GM21447 (cell line): ENCODE measurements at regions not wholly inside any gene's neighbourhood (a gene's known extent, or its start where the extent isn't known, plus 50 kb on each side); places are given as distances from the start of the nearest gene placed in this dataset.

Experiments used
- ATAC-seq: cut with Tn5 transposase; IDR thresholded peaks from one replicate; pipeline ENCODE4 v1.9.1; 2021; ENCODE audit not compliant: unreplicated experiment

DNA sequence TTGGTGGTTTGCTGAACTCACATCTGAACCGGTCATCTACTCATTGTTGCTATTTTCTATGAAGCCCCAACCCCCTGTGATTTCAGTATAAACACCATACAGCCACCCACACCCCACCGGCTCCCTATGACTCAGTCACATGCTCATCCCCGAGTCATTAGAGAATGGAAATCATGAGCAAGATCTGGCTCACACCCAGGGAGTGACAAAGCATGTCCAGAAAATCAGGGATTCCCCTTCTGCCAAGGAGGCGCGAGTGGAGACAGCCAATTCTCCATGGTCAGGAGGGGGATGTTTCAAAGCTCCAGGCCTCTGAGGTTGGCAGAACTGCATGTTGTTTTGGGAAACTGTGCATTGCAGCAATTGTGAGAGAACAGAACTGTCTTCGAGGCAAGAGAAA lies 657.5 kb upstream of the TBX3 start:
- no peak for ATAC-seq

DNA sequence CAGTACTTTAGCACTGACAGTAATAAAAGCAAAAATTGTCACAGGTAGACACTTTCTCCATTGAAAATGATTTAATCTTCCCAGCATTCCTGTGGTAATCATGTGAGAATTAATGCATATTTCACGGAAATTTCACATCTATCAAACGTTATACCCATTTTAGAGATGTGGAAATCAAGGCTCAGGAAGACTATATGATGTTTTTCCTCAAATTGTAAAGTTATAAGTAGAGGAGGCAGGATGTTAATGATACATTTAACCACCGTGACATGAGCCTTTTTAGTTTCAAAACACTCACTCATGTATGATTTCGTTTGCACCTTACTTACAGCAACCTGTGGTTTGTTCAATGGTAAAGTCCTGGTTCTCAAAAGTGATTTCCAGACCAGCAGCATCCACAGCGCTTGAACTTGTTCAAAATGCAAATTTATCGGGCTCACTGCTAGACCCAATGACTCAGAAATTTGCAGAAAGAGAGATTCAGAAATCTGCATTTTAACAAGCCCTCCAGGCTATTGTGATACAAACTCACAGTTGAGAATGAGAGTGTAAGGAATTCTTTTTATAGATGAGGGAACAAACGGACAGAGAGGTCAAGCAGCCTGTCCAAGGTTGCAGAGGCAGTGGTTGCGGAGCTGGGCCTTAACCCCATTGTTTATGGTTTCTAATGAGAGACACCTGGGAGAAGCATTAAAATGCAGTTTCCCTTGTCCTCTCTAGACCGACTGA lies 654.8 kb upstream of the TBX3 start:
- peak; percentile 84 for ATAC-seq

- no peak for ATAC-seq
Measured at GRCh38 chr12:115337693-115338543, 653.9 kb upstream of the TBX3 start.

DNA sequence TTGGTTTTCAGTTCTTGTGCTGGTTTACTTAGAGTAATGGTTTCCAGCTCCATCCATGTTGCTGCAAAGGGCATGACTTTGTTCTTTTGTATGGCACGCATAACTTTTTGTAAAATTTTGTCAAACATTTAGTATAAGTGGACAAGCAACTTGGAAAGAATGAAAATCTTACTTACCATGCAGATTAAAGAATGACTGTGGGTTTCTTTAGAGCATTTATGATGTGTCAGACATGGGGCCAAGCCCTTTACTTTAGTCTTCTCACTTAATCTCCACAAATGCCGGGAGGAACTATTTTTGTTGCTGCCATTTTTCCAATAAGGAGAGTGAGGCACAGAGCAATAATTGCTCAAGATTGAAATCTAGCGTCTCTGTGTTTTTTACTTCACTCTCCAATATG lies 652.5 kb upstream of the TBX3 start:
- no peak for ATAC-seq

- ATAC-seq: no peak
Measured at GRCh38 chr12:115335594-115335993, 651.6 kb upstream of the TBX3 start.

GRCh38 chr12:115335048-115335447 lies 651.1 kb upstream of the TBX3 start:
- ATAC-seq: no peak

DNA sequence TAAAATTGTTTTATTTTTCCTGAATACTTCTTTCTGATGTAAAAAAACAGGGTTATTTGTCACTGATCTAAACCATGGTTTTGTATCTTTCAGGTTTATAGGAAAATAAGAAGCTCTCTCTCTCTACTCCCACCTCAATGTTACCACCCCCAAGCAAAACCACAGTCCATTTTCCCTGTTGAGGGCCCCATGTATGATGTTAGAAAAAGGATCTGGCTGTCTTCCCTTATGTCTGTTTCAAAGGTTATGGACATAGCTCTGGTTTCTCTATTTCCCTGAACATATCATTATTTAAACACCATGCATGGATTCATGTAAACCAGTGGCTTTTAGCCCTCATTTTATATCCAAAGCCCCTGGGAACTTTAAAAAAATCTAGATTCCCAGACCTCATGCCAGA lies 649.0 kb upstream of the TBX3 start:
- no peak for ATAC-seq

DNA sequence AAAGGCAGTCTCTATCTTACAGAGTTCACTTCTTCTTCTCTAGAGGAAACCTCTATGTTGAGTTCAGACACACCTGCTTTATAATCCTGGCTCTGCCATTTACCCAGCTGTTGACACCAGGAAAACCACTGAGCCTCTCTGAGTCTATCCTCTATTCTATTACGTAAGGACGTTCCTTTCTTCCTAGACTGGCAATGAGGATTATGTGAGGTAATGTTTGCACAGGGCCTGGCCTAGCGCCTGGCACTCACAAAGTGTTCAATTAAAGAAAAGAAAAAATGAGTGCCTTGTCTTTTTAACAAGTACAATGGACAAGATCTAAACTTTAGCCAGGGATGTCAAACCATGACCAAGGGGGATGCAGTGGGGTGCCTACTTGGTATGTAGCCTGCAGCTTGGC lies 641.9 kb upstream of the TBX3 start:
- no peak for ATAC-seq

DNA sequence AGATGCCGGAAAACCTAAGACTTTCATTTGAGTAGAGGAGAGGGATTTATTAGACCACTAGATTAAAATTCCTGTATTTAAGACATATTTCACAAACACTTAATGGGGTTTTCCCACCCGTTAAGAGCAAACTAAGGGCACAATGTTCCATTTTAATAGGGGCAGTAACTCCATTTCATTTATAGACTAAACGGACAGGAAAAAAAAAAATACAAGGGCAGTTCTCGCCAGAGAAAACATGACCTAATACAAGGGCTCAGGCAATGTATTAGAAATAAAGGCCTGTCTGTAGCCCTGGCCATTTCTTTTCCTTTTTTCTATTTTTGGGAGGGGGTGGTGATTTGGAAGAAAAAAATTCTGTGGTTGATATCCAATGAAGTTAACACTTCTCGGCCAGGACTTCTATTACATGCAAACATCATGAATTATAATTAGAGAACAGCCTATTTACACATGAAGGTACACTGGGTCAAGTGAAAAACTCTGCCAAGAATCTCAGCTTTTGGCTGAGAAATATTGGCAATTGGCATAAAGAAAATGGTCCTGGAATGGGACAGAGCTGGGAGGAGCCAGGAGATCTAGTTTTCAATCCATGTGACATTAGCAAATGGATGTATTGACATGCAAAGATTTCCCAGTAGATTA lies 641.1 kb upstream of the TBX3 start:
- no peak for ATAC-seq

- no peak for ATAC-seq
Measured at GRCh38 chr12:115323223-115323905, 639.4 kb upstream of the TBX3 start.

- peak; percentile 96 for ATAC-seq
Measured at GRCh38 chr12:115322275-115322674, 638.3 kb upstream of the TBX3 start.

GRCh38 chr12:115320967-115321366 lies 637.0 kb upstream of the TBX3 start:
- no peak for ATAC-seq

DNA sequence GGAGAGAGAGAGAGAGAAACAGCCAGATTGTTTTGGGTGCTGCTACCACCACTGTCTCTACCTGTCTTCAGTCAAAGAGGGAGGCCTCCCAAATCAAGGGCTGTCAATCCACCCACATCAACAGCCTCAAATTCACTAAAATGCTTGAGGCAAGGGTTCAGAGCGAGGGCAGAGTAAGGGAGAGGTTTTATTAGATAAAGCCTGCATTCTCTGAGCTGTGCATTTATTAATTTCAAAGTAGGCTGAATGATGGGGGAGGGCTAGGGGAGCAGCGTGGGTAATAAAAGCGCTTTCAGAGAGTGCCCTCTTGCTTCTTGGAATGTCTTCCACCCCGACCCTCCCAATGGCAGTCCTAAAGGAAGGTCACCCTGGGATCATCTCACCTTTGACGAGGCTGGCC lies 636.5 kb upstream of the TBX3 start:
- ATAC-seq: no peak

GRCh38 chr12:115319446-115320040 lies 635.6 kb upstream of the TBX3 start:
- ATAC-seq: no peak

- ATAC-seq: no peak
Measured at GRCh38 chr12:115313929-115314328, 630.0 kb upstream of the TBX3 start.

DNA sequence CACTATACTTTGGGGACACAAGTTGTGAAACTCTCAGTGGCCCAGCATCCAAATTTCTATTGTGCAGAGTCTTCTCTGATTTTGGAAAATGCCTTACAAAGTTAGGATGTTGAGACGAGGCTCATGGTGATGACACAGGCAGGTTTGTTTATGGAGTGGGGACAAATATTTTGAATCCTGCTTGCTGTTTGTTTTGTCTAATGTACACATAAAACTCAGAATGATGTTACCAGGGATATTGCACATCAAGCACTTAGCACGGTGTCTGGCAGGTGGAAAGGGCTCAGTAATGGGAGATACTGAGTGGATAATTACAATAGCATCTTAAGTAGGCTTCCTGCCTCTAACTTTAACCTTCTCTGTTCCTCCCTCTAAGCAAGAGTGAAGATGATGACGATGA lies 628.9 kb upstream of the TBX3 start:
- ATAC-seq: no peak

DNA sequence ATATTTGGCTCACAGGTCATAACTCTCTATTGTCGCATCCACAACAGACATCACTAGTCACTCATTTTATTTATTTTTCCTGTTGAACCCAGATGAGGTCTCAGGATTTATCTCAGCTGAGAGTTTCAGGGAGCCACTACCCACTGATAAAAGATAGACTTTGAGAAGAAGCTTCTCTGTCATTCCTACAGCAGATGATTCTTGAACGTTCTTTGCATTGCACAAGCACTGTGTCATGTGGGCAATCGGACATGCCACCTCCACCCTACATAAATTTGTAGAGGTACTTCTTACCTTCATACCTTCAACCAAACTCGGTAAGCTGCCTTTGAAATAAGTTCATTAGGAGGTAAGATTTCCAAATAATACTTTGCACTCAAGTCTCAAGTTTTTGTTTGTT lies 627.9 kb upstream of the TBX3 start:
- ATAC-seq: no peak

DNA sequence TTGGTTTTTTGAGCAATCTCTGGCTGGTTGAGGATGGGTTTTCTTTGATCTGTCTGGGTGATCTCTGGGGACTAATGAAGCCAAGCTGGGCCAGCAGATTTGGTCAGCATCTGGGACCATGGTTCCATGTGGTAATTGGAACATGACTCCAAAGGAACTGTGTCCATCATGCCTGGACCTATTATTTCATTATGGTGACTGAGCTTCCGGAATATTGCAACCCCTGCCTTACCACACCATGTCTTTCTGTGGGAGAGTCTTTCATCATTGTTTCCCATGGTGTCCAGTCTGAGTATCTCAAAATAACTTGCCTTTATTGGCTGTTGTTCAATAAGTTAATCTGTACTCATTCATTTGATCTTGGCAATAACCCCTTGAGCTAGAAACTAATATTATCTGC lies 624.9 kb upstream of the TBX3 start:
- no peak for ATAC-seq

DNA sequence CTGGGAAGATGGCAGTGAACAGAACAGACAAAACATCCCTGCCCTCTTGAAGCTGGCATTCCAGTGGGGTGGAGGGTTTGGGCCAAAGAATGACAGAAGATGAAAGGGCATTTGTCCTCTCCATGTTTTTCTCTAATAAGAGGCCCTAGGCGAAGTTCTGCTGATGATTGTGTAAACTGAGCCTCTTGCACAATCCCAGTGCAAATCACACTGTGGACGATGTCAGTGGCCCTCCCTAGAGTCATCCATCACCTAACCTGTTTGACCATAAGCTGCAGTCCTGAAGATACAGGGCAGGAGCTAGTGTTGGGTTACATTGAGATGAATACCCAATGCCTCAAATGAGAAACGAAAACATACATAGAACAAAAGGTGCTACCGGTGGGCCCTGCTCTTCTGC lies 622.4 kb upstream of the TBX3 start:
- no peak for ATAC-seq

GRCh38 chr12:115305867-115306266 lies 621.9 kb upstream of the TBX3 start:
- ATAC-seq: no peak

DNA sequence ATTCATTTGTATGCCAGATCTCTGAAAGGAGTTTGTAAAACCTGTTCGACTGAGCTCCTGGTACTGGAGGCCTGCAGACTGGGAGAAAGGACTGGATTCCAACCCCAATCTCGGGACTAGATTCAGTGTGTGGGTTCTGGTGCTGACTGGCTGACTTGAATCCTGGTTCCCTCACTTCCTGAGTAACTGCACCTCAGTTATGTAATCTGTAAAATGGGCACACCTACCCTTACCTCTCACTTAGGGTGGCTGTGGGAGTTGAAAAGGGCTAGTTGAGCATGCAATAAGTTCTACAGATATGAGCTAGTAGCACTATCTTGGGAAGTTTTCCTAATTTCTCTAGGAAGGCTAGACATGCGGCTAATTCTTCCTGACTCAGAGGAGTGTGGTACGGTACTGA lies 621.3 kb upstream of the TBX3 start:
- ATAC-seq: no peak
